ENCODE measurements at regions not wholly inside any gene's neighbourhood (a gene's known extent, or its start where the extent isn't known, plus 50 kb on each side); places are given as distances from the start of the nearest gene placed in this dataset.

DNA sequence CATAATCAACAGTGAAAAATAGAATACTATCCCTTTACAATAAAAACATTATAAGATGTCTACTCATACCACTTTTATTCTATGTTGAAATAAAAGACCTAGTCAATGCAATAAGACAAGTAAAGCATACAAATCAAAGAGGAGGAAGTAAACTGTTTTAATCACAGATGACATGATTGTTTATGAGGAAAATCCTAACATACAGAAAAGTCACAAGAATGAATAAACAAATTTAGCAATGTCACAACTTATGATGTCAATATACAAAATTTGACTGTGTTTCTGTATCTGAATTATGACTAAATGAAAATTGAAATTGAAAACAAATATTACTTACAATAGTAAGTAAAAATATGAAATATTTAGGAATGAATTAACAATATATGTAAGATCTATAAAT is 221.9 kb upstream of the GRIA4 start:
- BruUV-seq (replicated peaks): no TSS peak

DNA sequence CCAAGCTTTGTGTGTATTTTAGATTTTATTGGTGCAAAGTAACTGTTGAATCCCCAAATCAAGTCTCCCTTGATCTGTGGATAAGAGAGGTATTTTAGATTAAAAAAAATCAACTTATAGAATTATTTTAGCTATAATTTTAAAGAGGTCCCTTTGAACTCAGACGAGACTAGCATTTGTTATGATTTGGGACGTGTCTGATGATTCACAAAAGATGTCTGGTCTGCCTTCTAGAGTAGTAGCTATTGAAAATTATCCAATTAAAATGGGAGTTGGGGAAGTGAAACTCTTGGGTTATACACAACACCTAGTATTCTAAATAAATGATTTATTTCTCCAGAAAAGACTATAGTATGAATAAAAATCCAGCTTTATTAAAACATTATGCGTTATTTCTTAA is 227.9 kb upstream of the GRIA4 start:
- no TSS peak for BruUV-seq (replicated peaks)
- H3K79me2 ChIP-seq (ENCODE audit: insufficient read depth, low read depth, low read length): no peaks in the 10 kb centered on the region
- no peaks in the 10 kb centered on the region for H3K36me3 ChIP-seq (ENCODE audit: insufficient read depth, low read length)
- no peak overlapping the region for H3K27ac ChIP-seq (ENCODE audit: low read depth, low read length, poor library complexity, severe bottlenecking)
- no peak overlapping the region for H3K4me3 ChIP-seq (ENCODE audit: low read depth, low read length, poor library complexity, severe bottlenecking)
- no peak overlapping the region for H3K4me2 ChIP-seq (ENCODE audit: low read length)
- ChIA-PET POLR2A (no interaction called here), CTCF (ENCODE audit: unreplicated experiment) (no interaction called here)
- no peaks in the 10 kb centered on the region for H3K9me3 ChIP-seq (ENCODE audit: low read length)
- H3K4me1 ChIP-seq (ENCODE audit: insufficient read depth, low read length, poor library complexity, severe bottlenecking): no peaks in the 10 kb centered on the region
- intact Hi-C loops (cut with micrococcal nuclease; ENCODE audit: unreplicated experiment): no loop called here
- no peaks in the 10 kb centered on the region for H3K9me2 ChIP-seq (ENCODE audit: insufficient read depth, low read length)
- DNase-seq (ENCODE audit: low spot score): no peak
- TF ChIP-seq CTCF (conservative IDR thresholded peaks at IDR 0.05; ENCODE audit: low read length) (no peak), EZH2phosphoT487 (IDR thresholded peaks at IDR 0.05; ENCODE audit: borderline replicate concordance, low read depth, low read length) (no peak)
- H4K20me1 ChIP-seq (ENCODE audit: insufficient read depth, low read length): no peaks in the 10 kb centered on the region
- no peak overlapping the region for H2AFZ ChIP-seq (ENCODE audit: low read length)

More for the DNA sequence above, 221.9 kb upstream of the GRIA4 start:
- Histone ChIP-seq H3K79me2 (ENCODE audit: insufficient read depth, low read depth, low read length) (no peaks in the 10 kb centered on the region), H3K9me3 (ENCODE audit: low read length) (no peaks in the 10 kb centered on the region), H3K27ac (ENCODE audit: low read depth, low read length, poor library complexity, severe bottlenecking) (no peak overlapping the region), H2AFZ (ENCODE audit: low read length) (no peak overlapping the region), H4K20me1 (ENCODE audit: insufficient read depth, low read length) (no peaks in the 10 kb centered on the region), H3K4me3 (ENCODE audit: low read depth, low read length, poor library complexity, severe bottlenecking) (no peak overlapping the region), H3K4me1 (ENCODE audit: insufficient read depth, low read length, poor library complexity, severe bottlenecking) (no peaks in the 10 kb centered on the region), H3K36me3 (ENCODE audit: insufficient read depth, low read length) (no peaks in the 10 kb centered on the region), H3K4me2 (ENCODE audit: low read length) (no peak overlapping the region), H3K9me2 (ENCODE audit: insufficient read depth, low read length) (no peaks in the 10 kb centered on the region)
- intact Hi-C loops (cut with micrococcal nuclease; ENCODE audit: unreplicated experiment): no loop called here
- TF ChIP-seq EZH2phosphoT487 (IDR thresholded peaks at IDR 0.05; ENCODE audit: borderline replicate concordance, low read depth, low read length) (no peak), CTCF (conservative IDR thresholded peaks at IDR 0.05; ENCODE audit: low read length) (no peak)
- CTCF ChIA-PET (ENCODE audit: unreplicated experiment): no interaction called here
- no peak for DNase-seq (ENCODE audit: low spot score)
- POLR2A ChIA-PET: no interaction called here

GRCh38 chr11:105377870-105378269 is 232.0 kb upstream of the GRIA4 start:
- Histone ChIP-seq H2AFZ (ENCODE audit: low read length) (no peak overlapping the region), H3K4me3 (ENCODE audit: low read depth, low read length, poor library complexity, severe bottlenecking) (no peak overlapping the region), H3K4me2 (ENCODE audit: low read length) (no peak overlapping the region), H3K36me3 (ENCODE audit: insufficient read depth, low read length) (no peaks in the 10 kb centered on the region), H4K20me1 (ENCODE audit: insufficient read depth, low read length) (no peaks in the 10 kb centered on the region), H3K9me3 (ENCODE audit: low read length) (no peaks in the 10 kb centered on the region), H3K79me2 (ENCODE audit: insufficient read depth, low read depth, low read length) (no peaks in the 10 kb centered on the region), H3K9me2 (ENCODE audit: insufficient read depth, low read length) (no peaks in the 10 kb centered on the region), H3K27ac (ENCODE audit: low read depth, low read length, poor library complexity, severe bottlenecking) (no peak overlapping the region), H3K4me1 (ENCODE audit: insufficient read depth, low read length, poor library complexity, severe bottlenecking) (no peaks in the 10 kb centered on the region)
- CTCF ChIA-PET (ENCODE audit: unreplicated experiment): no interaction called here
- POLR2A ChIA-PET: no interaction called here
- intact Hi-C loops (cut with micrococcal nuclease; ENCODE audit: unreplicated experiment): no loop called here
- no peak for DNase-seq (ENCODE audit: low spot score)
- TF ChIP-seq EZH2phosphoT487 (IDR thresholded peaks at IDR 0.05; ENCODE audit: borderline replicate concordance, low read depth, low read length) (no peak), CTCF (conservative IDR thresholded peaks at IDR 0.05; ENCODE audit: low read length) (no peak)
- no TSS peak for BruUV-seq (replicated peaks)

Measured in OCI-LY7 (cell line).